H1 (cell line): ENCODE measurements at regions not wholly inside any gene's neighbourhood (a gene's known extent, or its start where the extent isn't known, plus 50 kb on each side); places are given as distances from the start of the nearest gene placed in this dataset.

ENCODE experiments used
- CHD1 ChIP-seq: IDR thresholded peaks from 2 replicates; pipeline ENCODE4 v1.6.1; 2012; ENCODE audit warnings: low read depth, low read length, improper control_type of control experiment
- TF ChIP-seq, protein P1 (sequence below): fragments of 300-600 bp; sonication (generic); IDR thresholded peaks from 2 replicates; pipeline ENCODE4 v1.7.1; 2012; ENCODE audit warnings: low read length, moderate library complexity, mild to moderate bottlenecking, inconsistent platforms; ENCODE audit not compliant: insufficient replicate concordance
- TF ChIP-seq, protein P2 (sequence below), 3 experiments: IDR thresholded peaks; 1 replicate in 2 of 3; 2 replicates in 1 of 3; pipeline versions ENCODE4 v1.5.1 to v1.6.1; 2011; ENCODE audit warnings: low read length in 3 of 3, mild to moderate bottlenecking in 3 of 3, inconsistent platforms in 2 of 3, low read depth in 1 of 3, moderate library complexity in 1 of 3; ENCODE audit not compliant: insufficient read depth in 1 of 3; ENCODE audit errors: control extremely low read depth in 1 of 3

DNA sequence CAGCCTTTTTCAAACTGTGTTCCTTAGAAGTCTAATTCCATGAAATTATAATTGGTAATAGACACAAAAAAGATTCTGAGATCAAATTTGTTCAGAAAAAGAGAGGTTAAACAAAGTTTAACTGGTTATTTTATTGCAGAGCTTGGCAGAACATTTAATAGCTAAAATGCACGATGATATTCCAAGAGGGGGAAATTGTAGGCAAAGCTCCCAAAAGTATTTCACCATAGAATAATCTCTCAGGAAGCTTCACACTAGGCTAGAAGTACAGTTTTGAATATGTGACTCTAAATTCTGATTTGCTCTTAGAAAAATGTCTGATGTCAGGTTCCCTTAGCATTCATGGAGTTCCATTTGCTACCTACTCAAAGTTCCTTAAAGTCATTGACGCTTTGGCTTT, 292.4 kb upstream of the SETBP1 start (continued):
- TF ChIP-seq, protein P1, sequence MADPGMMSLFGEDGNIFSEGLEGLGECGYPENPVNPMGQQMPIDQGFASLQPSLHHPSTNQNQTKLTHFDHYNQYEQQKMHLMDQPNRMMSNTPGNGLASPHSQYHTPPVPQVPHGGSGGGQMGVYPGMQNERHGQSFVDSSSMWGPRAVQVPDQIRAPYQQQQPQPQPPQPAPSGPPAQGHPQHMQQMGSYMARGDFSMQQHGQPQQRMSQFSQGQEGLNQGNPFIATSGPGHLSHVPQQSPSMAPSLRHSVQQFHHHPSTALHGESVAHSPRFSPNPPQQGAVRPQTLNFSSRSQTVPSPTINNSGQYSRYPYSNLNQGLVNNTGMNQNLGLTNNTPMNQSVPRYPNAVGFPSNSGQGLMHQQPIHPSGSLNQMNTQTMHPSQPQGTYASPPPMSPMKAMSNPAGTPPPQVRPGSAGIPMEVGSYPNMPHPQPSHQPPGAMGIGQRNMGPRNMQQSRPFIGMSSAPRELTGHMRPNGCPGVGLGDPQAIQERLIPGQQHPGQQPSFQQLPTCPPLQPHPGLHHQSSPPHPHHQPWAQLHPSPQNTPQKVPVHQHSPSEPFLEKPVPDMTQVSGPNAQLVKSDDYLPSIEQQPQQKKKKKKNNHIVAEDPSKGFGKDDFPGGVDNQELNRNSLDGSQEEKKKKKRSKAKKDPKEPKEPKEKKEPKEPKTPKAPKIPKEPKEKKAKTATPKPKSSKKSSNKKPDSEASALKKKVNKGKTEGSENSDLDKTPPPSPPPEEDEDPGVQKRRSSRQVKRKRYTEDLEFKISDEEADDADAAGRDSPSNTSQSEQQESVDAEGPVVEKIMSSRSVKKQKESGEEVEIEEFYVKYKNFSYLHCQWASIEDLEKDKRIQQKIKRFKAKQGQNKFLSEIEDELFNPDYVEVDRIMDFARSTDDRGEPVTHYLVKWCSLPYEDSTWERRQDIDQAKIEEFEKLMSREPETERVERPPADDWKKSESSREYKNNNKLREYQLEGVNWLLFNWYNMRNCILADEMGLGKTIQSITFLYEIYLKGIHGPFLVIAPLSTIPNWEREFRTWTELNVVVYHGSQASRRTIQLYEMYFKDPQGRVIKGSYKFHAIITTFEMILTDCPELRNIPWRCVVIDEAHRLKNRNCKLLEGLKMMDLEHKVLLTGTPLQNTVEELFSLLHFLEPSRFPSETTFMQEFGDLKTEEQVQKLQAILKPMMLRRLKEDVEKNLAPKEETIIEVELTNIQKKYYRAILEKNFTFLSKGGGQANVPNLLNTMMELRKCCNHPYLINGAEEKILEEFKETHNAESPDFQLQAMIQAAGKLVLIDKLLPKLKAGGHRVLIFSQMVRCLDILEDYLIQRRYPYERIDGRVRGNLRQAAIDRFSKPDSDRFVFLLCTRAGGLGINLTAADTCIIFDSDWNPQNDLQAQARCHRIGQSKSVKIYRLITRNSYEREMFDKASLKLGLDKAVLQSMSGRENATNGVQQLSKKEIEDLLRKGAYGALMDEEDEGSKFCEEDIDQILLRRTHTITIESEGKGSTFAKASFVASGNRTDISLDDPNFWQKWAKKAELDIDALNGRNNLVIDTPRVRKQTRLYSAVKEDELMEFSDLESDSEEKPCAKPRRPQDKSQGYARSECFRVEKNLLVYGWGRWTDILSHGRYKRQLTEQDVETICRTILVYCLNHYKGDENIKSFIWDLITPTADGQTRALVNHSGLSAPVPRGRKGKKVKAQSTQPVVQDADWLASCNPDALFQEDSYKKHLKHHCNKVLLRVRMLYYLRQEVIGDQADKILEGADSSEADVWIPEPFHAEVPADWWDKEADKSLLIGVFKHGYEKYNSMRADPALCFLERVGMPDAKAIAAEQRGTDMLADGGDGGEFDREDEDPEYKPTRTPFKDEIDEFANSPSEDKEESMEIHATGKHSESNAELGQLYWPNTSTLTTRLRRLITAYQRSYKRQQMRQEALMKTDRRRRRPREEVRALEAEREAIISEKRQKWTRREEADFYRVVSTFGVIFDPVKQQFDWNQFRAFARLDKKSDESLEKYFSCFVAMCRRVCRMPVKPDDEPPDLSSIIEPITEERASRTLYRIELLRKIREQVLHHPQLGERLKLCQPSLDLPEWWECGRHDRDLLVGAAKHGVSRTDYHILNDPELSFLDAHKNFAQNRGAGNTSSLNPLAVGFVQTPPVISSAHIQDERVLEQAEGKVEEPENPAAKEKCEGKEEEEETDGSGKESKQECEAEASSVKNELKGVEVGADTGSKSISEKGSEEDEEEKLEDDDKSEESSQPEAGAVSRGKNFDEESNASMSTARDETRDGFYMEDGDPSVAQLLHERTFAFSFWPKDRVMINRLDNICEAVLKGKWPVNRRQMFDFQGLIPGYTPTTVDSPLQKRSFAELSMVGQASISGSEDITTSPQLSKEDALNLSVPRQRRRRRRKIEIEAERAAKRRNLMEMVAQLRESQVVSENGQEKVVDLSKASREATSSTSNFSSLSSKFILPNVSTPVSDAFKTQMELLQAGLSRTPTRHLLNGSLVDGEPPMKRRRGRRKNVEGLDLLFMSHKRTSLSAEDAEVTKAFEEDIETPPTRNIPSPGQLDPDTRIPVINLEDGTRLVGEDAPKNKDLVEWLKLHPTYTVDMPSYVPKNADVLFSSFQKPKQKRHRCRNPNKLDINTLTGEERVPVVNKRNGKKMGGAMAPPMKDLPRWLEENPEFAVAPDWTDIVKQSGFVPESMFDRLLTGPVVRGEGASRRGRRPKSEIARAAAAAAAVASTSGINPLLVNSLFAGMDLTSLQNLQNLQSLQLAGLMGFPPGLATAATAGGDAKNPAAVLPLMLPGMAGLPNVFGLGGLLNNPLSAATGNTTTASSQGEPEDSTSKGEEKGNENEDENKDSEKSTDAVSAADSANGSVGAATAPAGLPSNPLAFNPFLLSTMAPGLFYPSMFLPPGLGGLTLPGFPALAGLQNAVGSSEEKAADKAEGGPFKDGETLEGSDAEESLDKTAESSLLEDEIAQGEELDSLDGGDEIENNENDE: no peak
- TF ChIP-seq, protein P2, sequence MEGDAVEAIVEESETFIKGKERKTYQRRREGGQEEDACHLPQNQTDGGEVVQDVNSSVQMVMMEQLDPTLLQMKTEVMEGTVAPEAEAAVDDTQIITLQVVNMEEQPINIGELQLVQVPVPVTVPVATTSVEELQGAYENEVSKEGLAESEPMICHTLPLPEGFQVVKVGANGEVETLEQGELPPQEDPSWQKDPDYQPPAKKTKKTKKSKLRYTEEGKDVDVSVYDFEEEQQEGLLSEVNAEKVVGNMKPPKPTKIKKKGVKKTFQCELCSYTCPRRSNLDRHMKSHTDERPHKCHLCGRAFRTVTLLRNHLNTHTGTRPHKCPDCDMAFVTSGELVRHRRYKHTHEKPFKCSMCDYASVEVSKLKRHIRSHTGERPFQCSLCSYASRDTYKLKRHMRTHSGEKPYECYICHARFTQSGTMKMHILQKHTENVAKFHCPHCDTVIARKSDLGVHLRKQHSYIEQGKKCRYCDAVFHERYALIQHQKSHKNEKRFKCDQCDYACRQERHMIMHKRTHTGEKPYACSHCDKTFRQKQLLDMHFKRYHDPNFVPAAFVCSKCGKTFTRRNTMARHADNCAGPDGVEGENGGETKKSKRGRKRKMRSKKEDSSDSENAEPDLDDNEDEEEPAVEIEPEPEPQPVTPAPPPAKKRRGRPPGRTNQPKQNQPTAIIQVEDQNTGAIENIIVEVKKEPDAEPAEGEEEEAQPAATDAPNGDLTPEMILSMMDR (IDR thresholded peaks at IDR 0.05; ENCODE audit: control extremely low read depth in 1 of 3, insufficient read depth in 1 of 3, low read depth in 1 of 3, low read length in 3 of 3): no peak
- no peak for TF ChIP-seq CHD1
